WTC11 (cell line): ENCODE measurements at regions not wholly inside any gene's neighbourhood (a gene's known extent, or its start where the extent isn't known, plus 50 kb on each side); places are given as distances from the start of the nearest gene placed in this dataset.
A peak's percentile ranks its signal among the peaks of the same experiment; 100 is the strongest.

Experiments used
- ATAC-seq: fragments of 200-7000 bp; cut with Tn5 transposase; 2 replicates; pipeline ENCODE4 v1.10.0; 2021; ENCODE audit warnings: mild to moderate bottlenecking, moderate library complexity
- CTCF ChIA-PET: fragments of 300-600 bp; sonication (Branson Sonifier 250); formaldehyde crosslinking; loops from one replicate; lab custom pipeline; 2021; ENCODE audit warnings: antibody characterized with exemption; lab: Charles Lee
- POLR2A ChIA-PET: fragments of 350-600 bp; sonication (Branson Sonifier 250); formaldehyde crosslinking; loops from one replicate; lab custom pipeline; 2021; ENCODE audit warnings: antibody characterized with exemption; lab: Charles Lee
- DNase-seq: peaks from one replicate; pipeline ENCODE4 v3.0.0; 2021; ENCODE audit warnings: low spot score
- H3K27ac Mint-ChIP-seq: 2 replicates; pipeline ENCODE4 v1.8.0; 2021; ENCODE audit warnings: mixed read lengths
- H3K27me3 Mint-ChIP-seq: 2 replicates; pipeline ENCODE4 v1.8.0; 2021; ENCODE audit warnings: low read depth, mild to moderate bottlenecking, moderate library complexity, mixed read lengths
- H3K36me3 Mint-ChIP-seq: 2 replicates; pipeline ENCODE4 v1.8.0; 2021; ENCODE audit warnings: mixed read lengths
- H3K4me1 Mint-ChIP-seq: 2 replicates; pipeline ENCODE4 v1.8.0; 2022; ENCODE audit warnings: mixed read lengths
- H3K4me3 Mint-ChIP-seq: 2 replicates; pipeline ENCODE4 v1.8.0; 2021; ENCODE audit warnings: mild to moderate bottlenecking, moderate library complexity, mixed read lengths
- H3K9me3 Mint-ChIP-seq: 2 replicates; pipeline ENCODE4 v1.8.0; 2021; ENCODE audit warnings: mixed read lengths
- FOXJ3 ChIP-seq: sonication (generic); formaldehyde crosslinking; IDR thresholded peaks from 2 replicates; pipeline ENCODE4 v1.9.0; 2021; ENCODE audit warnings: missing genetic modification reagents, mild to moderate bottlenecking, borderline replicate concordance
- GTF2I ChIP-seq: fragments of 250-450 bp; sonication (Bioruptor Pico); conservative IDR thresholded peaks from 2 replicates; pipeline ENCODE4 v1.4.0; 2021; ENCODE audit warnings: mild to moderate bottlenecking
- MYBL2 ChIP-seq: sonication (generic); formaldehyde crosslinking; IDR thresholded peaks from 2 replicates; pipeline ENCODE4 v1.8.1; 2023; ENCODE audit warnings: mild to moderate bottlenecking, moderate library complexity, missing genetic modification reagents
- NFYB ChIP-seq: sonication (generic); formaldehyde crosslinking; conservative IDR thresholded peaks from 2 replicates; pipeline ENCODE4 v1.8.0; 2022; ENCODE audit warnings: low read depth, missing genetic modification reagents
- NR1H2 ChIP-seq: sonication (generic); formaldehyde crosslinking; IDR thresholded peaks from 2 replicates; pipeline ENCODE4 v1.9.0; 2021; ENCODE audit warnings: mild to moderate bottlenecking, moderate library complexity, missing genetic modification reagents
- NR2C2 ChIP-seq: sonication (generic); formaldehyde crosslinking; IDR thresholded peaks from 2 replicates; pipeline ENCODE4 v1.8.0; 2022; ENCODE audit warnings: mild to moderate bottlenecking, missing genetic modification reagents
- NR3C1 ChIP-seq: sonication (generic); formaldehyde crosslinking; conservative IDR thresholded peaks from 2 replicates; pipeline ENCODE4 v1.8.1; 2023; ENCODE audit warnings: low read depth, mild to moderate bottlenecking, missing genetic modification reagents
- SMAD3 ChIP-seq: sonication (generic); formaldehyde crosslinking; IDR thresholded peaks from 2 replicates; pipeline ENCODE4 v1.8.0; 2022; ENCODE audit warnings: missing genetic modification reagents, mild to moderate bottlenecking, borderline replicate concordance
- SMAD4 ChIP-seq: sonication (generic); formaldehyde crosslinking; IDR thresholded peaks from 2 replicates; pipeline ENCODE4 v1.8.0; 2022; ENCODE audit warnings: mild to moderate bottlenecking, missing genetic modification reagents
- SOX15 ChIP-seq: fragments of 250-450 bp; sonication (Bioruptor Pico); IDR thresholded peaks from 2 replicates; pipeline ENCODE4 v1.9.0; 2021; ENCODE audit warnings: mild to moderate bottlenecking
- TEAD1 ChIP-seq: sonication (generic); formaldehyde crosslinking; IDR thresholded peaks from 2 replicates; pipeline ENCODE4 v1.8.0; 2022; ENCODE audit warnings: mild to moderate bottlenecking, missing genetic modification reagents
- ZBTB21 ChIP-seq: sonication (generic); formaldehyde crosslinking; IDR thresholded peaks from 2 replicates; pipeline ENCODE4 v1.8.1; 2023; ENCODE audit warnings: mild to moderate bottlenecking, missing genetic modification reagents, borderline replicate concordance
- ZNF232 ChIP-seq: sonication (generic); formaldehyde crosslinking; IDR thresholded peaks from 2 replicates; pipeline ENCODE4 v1.8.0; 2022; ENCODE audit warnings: mild to moderate bottlenecking, missing genetic modification reagents
- TF ChIP-seq, protein P1 (sequence below): sonication (generic); formaldehyde crosslinking; IDR thresholded peaks from 2 replicates; pipeline ENCODE4 v1.8.1; 2022; ENCODE audit warnings: mild to moderate bottlenecking, moderate library complexity, missing genetic modification reagents
- TF ChIP-seq, protein P2 (sequence below): sonication (generic); formaldehyde crosslinking; IDR thresholded peaks from 2 replicates; pipeline ENCODE4 v1.8.1; 2023; ENCODE audit warnings: mild to moderate bottlenecking, missing genetic modification reagents
- TF ChIP-seq, protein P3 (sequence below): sonication (generic); formaldehyde crosslinking; IDR thresholded peaks from 2 replicates; pipeline ENCODE4 v1.8.0; 2022; ENCODE audit warnings: mild to moderate bottlenecking, missing genetic modification reagents
- TF ChIP-seq, protein P4 (sequence below): fragments of 250-450 bp; sonication (Bioruptor Pico); IDR thresholded peaks from 2 replicates; pipeline ENCODE4 v2.1.2; 2022; ENCODE audit warnings: mild to moderate bottlenecking, moderate library complexity
- TF ChIP-seq, protein P5 (sequence below): sonication (generic); formaldehyde crosslinking; IDR thresholded peaks from 2 replicates; pipeline ENCODE4 v1.8.0; 2022; ENCODE audit warnings: mild to moderate bottlenecking, missing genetic modification reagents
- TF ChIP-seq, protein P6 (sequence below): fragments of 250-450 bp; sonication (Bioruptor Pico); IDR thresholded peaks from 2 replicates; pipeline ENCODE4 v1.8.0; 2021; ENCODE audit warnings: mild to moderate bottlenecking

DNA sequence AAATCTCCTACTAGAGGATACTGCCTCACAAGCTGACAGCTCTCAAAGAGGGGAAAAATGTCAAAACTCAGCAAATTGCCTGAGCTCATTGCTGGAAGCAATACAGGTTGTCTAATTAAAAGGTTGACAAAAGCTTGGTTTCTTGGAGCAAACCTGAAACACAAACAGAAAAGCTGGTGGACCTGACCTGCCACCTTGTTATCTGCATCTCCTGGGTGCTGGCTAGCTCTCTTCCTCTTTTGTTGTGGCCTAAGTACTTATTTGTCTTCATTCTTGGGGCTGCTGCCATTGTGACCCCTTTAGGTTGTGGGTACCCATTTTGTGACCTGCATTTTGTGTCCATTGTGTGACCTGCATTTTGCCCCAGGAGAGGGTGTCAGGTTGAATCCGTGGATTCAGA lies 184.5 kb downstream of the KIT start:
- ChIA-PET CTCF (interaction anchor here (0.6 to 0.9 kb wide), 2 partner anchors 13 to 523 kb away, joined by 4 read pairs; no protein-coding TSS in a partner anchor), POLR2A (no interaction called here)
- no peak overlapping the region for H3K4me3 Mint-ChIP-seq
- no peak overlapping the region for H3K27ac Mint-ChIP-seq
- H3K36me3 Mint-ChIP-seq = no peaks in the 10 kb centered on the region
- no peaks in the 10 kb centered on the region for H3K9me3 Mint-ChIP-seq
- DNase-seq (no peak), ATAC-seq (no peak)
- no peaks in the 10 kb centered on the region for H3K27me3 Mint-ChIP-seq
- peaks cover 4% of the 10 kb centered on the region; the same call in 1 of the 2 replicates for H3K4me1 Mint-ChIP-seq
- TF ChIP-seq MYBL2 (no peak), ZBTB21 (CRISPR knock-in tag) (no peak), SMAD3 (CRISPR knock-in tag) (no peak), NR2C2 (CRISPR knock-in tag) (no peak), NR1H2 (CRISPR knock-in tag) (no peak), FOXJ3 (no peak)
- TF ChIP-seq, protein P1, sequence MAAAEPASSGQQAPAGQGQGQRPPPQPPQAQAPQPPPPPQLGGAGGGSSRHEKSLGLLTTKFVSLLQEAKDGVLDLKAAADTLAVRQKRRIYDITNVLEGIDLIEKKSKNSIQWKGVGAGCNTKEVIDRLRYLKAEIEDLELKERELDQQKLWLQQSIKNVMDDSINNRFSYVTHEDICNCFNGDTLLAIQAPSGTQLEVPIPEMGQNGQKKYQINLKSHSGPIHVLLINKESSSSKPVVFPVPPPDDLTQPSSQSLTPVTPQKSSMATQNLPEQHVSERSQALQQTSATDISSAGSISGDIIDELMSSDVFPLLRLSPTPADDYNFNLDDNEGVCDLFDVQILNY (CRISPR knock-in tag) = no peak
- TF ChIP-seq, protein P2, sequence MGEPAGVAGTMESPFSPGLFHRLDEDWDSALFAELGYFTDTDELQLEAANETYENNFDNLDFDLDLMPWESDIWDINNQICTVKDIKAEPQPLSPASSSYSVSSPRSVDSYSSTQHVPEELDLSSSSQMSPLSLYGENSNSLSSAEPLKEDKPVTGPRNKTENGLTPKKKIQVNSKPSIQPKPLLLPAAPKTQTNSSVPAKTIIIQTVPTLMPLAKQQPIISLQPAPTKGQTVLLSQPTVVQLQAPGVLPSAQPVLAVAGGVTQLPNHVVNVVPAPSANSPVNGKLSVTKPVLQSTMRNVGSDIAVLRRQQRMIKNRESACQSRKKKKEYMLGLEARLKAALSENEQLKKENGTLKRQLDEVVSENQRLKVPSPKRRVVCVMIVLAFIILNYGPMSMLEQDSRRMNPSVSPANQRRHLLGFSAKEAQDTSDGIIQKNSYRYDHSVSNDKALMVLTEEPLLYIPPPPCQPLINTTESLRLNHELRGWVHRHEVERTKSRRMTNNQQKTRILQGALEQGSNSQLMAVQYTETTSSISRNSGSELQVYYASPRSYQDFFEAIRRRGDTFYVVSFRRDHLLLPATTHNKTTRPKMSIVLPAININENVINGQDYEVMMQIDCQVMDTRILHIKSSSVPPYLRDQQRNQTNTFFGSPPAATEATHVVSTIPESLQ = no peak
- TF ChIP-seq, protein P3, sequence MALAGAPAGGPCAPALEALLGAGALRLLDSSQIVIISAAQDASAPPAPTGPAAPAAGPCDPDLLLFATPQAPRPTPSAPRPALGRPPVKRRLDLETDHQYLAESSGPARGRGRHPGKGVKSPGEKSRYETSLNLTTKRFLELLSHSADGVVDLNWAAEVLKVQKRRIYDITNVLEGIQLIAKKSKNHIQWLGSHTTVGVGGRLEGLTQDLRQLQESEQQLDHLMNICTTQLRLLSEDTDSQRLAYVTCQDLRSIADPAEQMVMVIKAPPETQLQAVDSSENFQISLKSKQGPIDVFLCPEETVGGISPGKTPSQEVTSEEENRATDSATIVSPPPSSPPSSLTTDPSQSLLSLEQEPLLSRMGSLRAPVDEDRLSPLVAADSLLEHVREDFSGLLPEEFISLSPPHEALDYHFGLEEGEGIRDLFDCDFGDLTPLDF (CRISPR knock-in tag) = no peak

DNA sequence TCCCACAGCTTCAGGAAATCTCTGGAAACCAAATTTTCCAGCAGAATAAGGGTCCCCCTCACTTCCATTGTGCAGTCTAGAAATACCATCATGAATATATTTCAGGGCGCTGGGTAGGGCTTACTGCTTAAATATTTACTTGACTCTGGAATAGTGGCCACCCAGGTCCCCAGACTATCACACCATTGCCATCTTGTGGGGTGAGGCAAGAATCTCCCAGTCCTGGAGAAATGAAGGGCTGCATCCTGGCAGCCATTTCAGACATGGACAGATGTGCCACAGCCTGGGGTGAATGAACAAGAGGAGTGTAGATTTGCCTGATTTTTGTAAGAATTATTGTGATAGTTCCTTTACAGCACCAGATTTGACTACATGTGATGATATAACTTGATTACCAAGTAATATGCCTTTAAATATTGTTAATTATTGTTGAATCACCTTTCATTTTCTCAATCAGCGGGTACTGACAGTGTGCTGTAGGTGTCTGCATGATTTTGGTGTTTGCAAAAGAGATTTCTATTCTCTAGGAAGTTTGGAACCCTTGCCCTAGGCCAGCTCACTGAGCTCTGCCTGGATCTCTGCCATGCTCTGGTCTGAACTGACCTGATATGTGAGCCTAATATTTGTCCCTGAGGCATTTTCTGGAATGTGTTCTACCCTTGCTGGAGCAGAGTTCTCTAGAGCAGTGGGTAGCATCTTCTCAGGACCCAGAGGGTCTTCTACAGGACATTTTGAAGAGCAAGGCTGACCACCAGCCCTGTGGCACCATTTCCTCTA lies 183.4 kb downstream of the KIT start:
- DNase-seq (no peak), ATAC-seq (peak; percentile 59)
- no peak overlapping the region for H3K27ac Mint-ChIP-seq
- ChIA-PET CTCF (no interaction called here), POLR2A (no interaction called here)
- peaks cover 4% of the 10 kb centered on the region; the same call in 1 of the 2 replicates for H3K4me1 Mint-ChIP-seq
- no peaks in the 10 kb centered on the region for H3K36me3 Mint-ChIP-seq
- no peaks in the 10 kb centered on the region for H3K9me3 Mint-ChIP-seq
- TF ChIP-seq, protein P4, sequence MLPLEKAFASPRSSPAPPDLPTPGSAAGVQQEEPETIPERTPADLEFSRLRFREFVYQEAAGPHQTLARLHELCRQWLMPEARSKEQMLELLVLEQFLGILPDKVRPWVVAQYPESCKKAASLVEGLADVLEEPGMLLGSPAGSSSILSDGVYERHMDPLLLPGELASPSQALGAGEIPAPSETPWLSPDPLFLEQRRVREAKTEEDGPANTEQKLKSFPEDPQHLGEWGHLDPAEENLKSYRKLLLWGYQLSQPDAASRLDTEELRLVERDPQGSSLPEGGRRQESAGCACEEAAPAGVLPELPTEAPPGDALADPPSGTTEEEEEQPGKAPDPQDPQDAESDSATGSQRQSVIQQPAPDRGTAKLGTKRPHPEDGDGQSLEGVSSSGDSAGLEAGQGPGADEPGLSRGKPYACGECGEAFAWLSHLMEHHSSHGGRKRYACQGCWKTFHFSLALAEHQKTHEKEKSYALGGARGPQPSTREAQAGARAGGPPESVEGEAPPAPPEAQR (CRISPR knock-in tag) = no peak
- H3K4me3 Mint-ChIP-seq = no peak overlapping the region
- H3K27me3 Mint-ChIP-seq = no peaks in the 10 kb centered on the region

DNA sequence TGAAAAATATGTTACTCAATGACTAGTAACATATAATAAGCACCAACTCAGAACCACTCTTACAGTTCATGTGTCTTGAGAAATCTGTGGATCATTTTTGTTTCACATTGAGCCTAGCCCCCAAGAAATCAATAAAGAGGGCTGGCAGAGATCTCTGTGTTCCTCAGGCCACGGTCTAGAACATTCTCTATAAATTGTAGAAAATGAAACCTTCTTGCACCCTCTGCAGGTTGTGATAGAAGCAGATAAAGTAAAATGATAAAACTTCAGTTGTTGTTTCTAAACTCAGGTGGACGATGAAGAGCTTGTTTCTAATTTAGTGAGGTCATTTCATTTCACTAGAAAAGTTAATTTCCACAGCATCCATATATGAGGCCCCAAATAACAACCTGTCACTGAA lies 182.7 kb downstream of the KIT start:
- ATAC-seq = no peak
- Mint-ChIP-seq H3K4me1 (peaks cover 4% of the 10 kb centered on the region; the same call in 1 of the 2 replicates), H3K27me3 (no peaks in the 10 kb centered on the region), H3K27ac (no peak overlapping the region), H3K9me3 (no peaks in the 10 kb centered on the region), H3K4me3 (no peak overlapping the region), H3K36me3 (no peaks in the 10 kb centered on the region)
- CTCF ChIA-PET = no interaction called here
- POLR2A ChIA-PET = no interaction called here
- no peak for DNase-seq
- TF ChIP-seq, protein P2 = no peak
- no peak for TF ChIP-seq SOX15 (CRISPR knock-in tag)
- no peak for TF ChIP-seq NR3C1 (CRISPR knock-in tag)
- no peak for TF ChIP-seq NFYB (CRISPR knock-in tag)
- TF ChIP-seq ZNF232 = no peak
- TF ChIP-seq, protein P5, sequence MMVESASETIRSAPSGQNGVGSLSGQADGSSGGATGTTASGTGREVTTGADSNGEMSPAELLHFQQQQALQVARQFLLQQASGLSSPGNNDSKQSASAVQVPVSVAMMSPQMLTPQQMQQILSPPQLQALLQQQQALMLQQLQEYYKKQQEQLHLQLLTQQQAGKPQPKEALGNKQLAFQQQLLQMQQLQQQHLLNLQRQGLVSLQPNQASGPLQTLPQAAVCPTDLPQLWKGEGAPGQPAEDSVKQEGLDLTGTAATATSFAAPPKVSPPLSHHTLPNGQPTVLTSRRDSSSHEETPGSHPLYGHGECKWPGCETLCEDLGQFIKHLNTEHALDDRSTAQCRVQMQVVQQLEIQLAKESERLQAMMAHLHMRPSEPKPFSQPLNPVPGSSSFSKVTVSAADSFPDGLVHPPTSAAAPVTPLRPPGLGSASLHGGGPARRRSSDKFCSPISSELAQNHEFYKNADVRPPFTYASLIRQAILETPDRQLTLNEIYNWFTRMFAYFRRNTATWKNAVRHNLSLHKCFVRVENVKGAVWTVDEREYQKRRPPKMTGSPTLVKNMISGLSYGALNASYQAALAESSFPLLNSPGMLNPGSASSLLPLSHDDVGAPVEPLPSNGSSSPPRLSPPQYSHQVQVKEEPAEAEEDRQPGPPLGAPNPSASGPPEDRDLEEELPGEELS (CRISPR knock-in tag) = no peak
- no peak for TF ChIP-seq MYBL2
- TF ChIP-seq SMAD4 = no peak
- TF ChIP-seq GTF2I (CRISPR knock-in tag) = no peak
- no peak for TF ChIP-seq TEAD1
- TF ChIP-seq, protein P6, sequence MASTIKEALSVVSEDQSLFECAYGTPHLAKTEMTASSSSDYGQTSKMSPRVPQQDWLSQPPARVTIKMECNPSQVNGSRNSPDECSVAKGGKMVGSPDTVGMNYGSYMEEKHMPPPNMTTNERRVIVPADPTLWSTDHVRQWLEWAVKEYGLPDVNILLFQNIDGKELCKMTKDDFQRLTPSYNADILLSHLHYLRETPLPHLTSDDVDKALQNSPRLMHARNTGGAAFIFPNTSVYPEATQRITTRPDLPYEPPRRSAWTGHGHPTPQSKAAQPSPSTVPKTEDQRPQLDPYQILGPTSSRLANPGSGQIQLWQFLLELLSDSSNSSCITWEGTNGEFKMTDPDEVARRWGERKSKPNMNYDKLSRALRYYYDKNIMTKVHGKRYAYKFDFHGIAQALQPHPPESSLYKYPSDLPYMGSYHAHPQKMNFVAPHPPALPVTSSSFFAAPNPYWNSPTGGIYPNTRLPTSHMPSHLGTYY (CRISPR knock-in tag) = no peak
